HG02970 (cell line): ENCODE measurements at regions not wholly inside any gene's neighbourhood (a gene's known extent, or its start where the extent isn't known, plus 50 kb on each side); places are given as distances from the start of the nearest gene placed in this dataset.
A peak's percentile ranks its signal among the peaks of the same experiment; 100 is the strongest.
"Not testable (repeated sequence)": the region's sequence is repeated elsewhere in the genome, so short reads cannot be mapped to it uniquely, and the experiment has no call there.

Experiments used
- ATAC-seq: cut with Tn5 transposase; IDR thresholded peaks from one replicate; pipeline ENCODE4 v1.9.1; 2021; ENCODE audit warnings: mild to moderate bottlenecking, moderate library complexity, moderate number of reproducible peaks; ENCODE audit not compliant: unreplicated experiment, low FRiP score

DNA sequence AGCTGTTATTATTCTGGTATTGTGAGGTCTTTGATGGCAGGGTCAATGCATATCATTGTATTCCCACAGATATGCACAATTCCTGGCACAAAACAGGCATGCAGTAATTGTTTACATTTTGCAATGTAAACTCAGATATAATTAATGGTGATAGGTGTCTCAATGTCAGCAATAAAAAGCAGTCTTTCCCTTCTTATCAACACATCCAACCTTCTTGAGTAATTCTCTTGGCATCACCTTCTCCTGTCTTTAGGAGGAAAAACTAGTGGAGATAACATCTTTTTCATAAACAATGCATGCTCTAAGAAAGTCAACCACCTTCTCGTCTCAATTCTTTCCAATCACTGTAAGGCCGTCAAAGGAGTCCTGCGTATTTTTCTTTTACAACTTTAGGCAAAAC is 313.3 kb upstream of the GULP1 start:
- ATAC-seq: no peak

DNA sequence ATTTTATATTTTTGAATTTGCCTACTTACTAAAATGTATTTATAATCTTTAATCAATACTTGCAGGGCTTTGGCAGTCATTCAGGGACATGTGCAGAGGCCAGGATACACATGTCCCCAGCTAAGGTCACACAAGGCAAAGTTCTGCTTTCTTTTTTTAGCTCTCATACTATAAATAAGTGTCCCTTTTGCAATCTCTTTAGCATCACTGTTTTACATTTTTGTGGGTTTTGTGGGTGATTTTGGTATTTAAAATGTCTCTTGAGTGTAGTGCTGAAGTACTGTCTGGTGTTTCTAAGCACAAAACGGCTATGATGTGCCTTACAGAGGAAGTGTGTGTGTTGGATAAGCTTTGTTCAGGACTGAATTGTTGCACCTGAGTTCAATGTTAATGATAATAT is 309.0 kb upstream of the GULP1 start:
- peak; percentile 69 for ATAC-seq

DNA sequence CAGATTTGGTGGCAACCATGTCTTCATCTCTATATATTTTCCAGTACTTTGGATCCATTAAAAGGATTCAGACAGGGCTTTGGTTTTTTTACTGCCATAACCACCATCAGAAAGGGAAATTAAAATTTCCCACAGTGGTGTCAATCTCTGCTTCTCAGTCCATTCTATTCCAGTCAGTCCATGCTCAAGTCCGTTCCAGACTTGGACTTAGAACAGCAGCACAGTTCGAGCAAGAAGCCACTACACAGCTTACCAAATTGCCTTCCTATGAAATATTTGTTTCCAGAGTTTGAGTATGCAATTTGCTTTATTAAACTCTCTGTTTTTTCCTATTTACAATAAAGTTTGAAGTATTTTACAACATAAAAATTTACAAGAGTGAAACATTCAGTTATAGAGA is 306.5 kb upstream of the GULP1 start:
- no peak for ATAC-seq

DNA sequence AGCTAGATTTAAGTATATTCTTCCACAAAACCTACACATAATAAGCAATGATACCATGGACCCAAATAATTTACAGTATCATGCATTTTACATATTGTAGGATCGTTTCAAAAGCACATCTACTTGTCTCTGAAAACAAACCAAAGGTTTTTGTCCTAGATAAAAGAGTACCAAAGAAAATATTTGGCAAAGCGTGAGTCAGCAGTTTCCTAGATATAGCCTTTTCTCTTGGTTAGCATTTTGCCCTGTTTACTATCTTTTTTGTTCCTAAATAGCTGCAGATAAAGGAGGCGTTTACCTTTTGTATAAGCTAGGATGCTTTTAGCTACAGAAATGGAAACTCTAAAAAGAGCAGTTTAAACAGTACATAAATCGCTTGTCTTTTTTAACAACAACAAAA is 305.8 kb upstream of the GULP1 start:
- ATAC-seq: no peak

DNA sequence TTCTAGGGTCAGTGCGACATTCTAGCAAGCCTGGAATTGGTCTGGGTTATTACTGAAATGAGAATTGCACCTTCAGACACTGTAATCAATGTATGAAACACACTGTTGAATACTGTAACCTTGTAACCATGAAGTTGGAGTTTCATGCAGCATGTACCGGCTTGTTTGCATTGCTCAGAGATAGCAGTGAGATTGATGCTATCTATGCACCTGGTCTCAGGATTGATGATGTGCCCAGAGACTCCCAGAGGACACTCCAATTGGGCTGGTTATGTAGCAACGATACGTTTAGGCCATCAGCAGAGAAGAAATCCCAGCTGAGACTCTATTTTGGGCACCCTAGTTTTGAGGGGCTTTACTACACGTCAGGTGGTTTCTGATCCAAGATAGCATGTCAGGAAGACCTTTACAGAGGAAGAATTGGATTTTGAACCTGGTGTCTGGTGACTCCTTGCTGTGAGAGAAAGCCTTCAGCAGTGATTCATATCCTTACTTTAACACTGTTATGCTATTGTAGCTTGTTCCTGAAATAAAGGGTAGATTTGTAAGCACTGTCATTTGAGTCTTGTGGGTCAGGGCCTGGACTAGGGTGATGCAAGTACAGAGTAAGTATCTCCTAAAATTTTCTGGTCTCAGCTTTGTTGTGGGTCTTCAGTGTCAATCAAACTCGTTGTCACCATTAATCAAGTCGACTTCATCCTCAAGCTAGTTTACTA is 305.1 kb upstream of the GULP1 start:
- no peak for ATAC-seq

DNA sequence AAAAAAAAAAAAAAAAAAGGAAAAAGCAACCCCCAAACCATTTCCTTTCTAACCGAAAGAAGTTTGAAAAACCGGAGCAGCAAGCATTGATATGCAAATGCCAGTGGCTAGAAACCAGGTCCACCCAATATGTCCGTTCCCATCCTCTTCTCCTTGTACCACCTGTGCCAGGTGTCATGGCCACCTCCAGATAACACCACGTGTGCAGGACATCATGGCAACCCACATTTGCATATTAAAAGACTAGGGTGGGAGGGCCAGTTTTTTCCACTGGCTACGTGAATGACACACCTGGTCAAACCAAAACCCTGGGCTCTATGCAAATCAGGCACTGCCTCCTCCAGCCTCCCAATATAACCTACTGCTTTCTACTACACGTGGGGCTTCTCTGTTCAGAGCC is 303.3 kb upstream of the GULP1 start:
- no peak for ATAC-seq

DNA sequence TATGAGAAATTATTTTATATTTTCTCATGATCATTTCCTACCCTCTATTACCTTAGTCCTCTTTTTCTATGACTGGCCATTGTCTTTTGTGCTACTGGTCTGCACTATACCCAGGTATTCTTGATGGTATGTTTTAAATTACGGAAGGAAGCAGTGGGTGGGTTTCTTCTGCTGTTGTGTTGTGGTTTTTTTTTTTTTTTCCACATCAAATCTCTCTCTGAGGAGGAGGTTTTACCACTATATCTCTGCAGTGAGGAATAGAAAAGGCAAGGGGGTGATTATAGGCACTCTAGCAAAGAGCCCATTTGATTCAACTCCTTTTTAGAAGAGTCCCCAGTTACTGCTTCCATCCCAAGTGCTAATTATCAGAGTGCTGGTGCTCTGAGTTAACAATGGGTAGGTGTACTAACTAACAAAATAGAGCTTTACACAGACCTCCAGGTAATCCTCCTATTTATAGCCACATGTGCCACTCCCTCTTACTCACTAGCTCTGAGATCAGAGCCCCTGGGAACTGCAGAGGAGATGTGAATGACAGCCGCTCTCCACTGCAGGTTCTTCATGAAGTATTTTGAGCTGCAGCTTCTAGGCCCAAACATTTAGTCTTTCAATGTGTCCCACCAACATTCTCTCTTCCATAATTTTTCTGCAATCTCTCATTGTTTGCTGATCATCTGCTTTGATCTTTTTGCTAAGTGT is 301.6 kb upstream of the GULP1 start:
- no peak for ATAC-seq

DNA sequence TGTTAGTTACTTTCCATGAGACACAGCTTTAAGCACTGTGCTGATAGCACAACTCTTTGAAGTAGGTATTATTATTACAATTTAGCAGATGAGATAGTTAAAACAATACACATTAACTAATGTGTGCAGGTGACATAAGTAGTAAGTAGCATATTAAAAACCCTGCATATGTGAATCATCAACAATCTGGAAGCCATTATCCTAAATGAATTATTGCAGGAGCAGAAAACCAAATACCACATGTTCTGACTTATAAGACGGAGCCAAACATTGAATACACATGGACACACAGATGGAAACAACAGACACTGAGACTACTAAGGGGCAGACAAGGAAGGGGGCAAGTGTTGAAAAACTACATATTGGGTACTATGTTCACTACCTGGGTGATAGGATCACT is 300.3 kb upstream of the GULP1 start:
- no peak for ATAC-seq

DNA sequence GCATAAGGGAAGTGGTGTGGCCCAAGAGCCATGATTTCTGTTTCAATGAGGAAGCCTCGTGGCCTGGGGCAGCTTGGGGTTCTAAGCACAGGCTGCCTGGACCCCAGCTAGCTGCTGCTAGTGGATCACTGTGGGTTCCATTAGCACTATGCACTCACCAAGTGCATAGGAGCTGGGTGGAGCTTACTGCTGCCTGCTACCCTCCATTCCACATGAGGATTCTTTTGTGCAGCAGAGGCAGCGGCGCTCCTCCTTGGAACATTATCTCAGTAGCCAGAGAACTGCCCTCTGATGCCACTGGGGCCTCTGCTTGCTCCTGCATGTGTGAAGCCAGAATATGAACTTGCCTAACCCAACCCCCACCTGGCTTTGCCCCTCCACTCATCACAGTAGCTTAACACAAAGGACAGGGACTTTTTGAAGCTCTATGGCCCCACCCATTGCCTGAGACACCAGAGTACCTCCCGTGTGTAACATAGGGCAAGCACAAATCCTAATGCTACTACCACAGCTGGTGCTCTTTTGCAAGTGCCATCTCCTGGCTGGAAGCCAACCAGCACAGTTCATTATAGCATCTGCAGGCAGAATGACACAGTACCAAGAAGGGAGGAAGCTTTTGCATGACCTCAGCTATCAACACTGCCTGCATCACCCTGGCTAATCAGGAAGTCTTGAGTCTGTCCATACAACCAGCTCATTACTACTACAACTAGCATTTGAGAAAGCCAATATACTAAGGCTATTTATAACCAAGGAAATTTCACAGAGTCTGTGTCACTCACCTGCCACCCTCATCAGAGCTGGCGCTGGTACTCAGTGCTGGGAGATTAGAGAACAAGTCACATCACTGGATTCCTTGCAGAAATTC is 297.0 kb upstream of the GULP1 start:
- ATAC-seq: no peak

DNA sequence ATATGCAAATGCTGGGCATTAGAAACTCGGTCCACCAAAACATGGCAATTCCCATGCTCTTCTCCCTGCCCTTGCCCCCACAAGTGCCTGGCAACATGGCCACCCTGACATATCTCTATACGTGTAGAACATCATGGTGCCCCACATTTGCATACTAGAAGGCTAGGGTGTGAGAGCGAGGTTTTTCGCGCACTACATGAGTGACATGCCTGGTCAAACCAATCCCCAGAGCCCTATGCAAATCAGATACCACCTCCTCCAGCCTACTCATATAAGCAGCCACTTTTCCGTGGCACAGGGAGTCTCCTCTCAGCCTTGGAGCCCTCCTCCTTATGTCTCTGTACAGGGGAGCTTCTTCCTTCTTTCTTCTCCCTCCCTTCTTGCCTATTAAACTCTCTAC is 296.1 kb upstream of the GULP1 start:
- no peak for ATAC-seq

DNA sequence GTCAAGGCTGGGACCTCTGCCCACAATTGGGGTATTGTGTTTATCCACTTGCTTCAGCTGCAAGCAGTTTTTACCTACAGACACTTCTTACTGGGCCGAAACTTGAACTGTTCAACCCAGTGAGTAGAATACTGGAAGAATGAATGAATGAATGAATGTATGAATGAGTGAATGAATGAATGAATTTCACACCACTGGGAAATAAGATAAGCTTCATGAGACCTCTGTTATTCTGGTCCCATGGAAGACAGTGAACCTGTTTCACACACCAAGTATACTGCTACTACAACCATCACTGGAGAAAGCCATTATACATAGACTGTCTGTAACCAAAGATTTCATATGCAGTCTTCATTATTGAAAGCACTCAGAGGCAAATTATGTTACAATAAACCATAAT is 295.0 kb upstream of the GULP1 start:
- ATAC-seq: no peak

DNA sequence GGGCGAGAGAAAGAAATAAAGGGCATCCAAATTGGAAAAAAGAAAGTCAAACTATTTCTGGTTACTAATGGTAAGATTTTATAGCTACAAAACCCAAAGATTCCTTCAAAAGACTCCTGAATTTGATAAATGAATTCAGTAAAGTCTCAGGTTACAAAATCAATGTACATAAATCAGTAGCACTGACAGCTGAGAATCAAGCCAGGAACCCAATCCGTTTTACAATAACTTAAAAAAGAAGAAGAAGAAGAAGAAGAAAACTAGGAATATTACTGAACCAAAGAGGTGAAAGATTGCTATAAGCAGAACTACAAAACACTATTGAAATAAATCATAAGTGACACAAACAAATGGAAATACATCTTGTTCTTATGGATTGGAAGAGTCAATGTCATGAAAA is 291.5 kb upstream of the GULP1 start:
- ATAC-seq: no peak

DNA sequence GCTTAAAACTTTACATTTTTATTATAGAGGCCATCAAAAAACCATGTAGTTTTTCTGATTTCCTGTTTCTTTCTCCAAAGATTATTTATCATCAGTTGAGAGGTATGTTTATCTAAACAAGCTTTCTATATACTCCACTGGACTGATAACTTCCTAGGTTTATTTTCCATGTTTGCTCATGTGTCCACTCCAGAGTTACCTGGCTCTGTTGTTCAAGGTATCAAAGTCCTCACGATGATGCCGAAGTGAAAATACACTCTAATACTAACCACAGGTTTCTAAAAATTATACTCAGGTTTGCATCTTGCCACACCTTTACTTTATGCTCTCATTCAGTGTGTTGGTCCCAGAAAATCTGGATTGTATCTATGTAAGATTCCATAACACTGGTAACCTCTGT is 287.9 kb upstream of the GULP1 start:
- ATAC-seq: no peak

DNA sequence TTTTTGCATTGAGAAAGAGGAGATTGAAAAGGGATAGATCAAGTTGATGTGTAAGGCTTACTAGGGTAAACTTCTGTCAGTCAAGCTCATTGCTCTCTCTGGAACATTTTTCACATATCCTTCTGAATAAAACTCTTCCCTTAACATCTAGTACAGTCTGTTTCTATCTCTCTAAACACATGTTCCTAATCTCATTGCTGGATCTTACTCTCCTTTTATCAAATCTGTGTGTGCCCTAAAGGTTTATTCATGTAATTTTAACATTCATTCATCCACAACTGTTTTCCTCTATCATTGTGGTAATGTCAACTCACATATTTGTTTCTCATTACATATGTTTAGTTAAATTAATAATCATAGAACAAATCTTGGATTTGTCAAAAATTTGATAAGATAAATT is 277.9 kb upstream of the GULP1 start:
- ATAC-seq: no peak

DNA sequence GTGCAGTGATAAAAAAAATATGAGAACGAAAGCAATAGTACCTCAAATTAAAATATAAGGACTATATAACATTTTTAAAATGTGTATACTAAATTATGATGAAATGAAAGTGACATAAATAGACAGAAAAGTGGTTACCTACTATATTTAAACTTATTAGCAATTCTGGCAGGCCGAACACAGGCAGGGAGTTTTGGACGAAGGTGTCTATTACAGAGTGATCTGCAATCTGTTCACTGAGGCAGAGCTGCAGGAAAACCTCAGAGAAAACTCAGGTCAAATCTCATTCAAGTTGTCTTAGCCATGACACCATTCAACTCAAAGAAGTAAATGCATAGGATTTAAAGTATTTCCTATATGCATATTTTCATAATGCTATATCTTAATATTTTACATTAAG is 274.8 kb upstream of the GULP1 start:
- no peak for ATAC-seq

DNA sequence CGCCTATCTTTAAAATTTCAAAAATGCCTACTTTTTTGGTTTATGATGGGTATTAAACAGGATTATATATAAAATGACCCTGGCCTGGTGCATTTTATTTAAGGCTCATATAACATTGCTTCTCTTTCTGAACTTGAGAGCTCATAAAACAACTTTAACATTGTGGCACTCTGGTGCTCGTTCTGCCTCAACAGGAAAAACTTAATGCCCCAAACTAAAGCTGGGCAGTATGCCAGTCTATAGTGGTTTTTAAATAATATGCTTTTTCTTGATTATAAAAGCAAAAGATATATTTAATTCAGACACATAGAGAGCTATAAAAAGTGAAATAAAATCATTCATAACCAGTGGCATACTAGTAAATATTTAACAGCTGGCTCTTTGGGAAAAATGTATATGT is 269.3 kb upstream of the GULP1 start:
- ATAC-seq: no peak

DNA sequence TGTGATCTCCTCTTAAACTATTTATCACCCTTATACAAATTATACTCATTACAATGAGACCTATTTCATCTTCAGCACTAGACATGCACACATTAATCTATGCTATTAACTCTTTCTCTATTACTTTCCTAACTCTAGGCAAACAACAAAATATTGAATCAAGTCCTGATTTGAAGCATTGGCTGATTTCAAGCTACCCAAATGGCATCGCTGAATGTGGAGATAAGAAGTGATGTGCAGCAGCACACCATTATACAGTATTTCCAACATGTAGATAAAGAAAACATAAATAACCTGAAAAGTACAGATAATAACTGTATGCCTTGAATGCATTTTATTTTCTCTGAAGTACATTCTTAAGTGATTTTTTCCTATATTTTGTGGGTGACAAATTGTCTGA is 268.6 kb upstream of the GULP1 start:
- ATAC-seq: no peak

DNA sequence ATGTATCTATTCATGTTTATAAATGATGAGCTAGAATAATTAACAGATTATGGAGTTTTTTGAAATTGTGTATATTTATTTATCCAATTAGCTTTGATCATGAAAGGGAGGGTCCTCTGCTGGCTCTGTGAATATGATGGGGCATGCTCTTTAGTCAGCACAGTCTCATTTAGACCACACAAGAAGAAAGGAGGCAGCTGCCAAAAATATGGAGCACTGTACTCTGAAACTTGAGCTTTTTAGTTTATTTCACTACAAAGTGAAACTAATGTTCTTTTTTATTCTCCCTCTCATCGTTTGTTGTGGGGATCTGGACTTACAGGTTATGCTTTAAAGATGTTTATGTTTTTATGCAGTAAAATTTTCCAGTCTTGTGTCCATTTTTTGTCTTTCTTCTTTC is 266.9 kb upstream of the GULP1 start:
- ATAC-seq: no peak

DNA sequence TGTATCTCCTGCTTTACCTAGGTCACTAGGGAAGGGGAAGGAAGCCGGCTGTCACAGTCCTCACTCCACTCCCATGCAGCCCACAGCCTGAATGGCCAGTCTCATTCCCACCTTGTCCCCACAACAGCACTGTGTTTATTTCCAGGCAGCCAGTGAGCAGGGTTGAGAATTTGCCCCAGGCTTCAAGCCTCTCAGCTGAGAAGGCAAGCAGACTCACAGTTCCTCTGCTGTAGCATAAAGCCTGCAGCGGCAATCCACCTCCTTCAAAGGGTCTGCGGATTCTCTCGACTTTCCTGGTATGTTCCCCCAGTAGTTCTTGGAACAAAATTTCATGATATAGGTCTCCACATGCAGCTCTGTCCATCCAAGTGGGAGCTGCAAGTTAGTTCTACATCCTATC is 262.9 kb upstream of the GULP1 start:
- ATAC-seq: no peak

DNA sequence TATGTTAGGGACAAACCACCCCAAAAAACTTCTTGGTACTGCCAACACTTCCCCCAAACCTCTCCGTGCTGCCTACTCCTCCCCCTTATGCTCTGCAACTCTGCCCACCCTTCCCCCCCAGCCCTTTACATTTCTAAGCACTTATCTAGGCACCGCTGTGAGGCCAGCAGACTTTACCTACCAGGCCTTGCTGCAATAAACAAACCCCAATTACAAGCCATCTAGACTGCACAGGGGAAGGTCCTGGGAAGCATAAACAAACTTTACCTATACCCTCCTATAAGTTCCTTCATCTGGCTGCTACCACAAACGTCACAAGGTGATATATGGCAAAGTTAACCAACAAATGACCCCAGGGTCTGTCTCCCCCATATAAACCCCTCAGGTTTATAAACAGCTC is 259.4 kb upstream of the GULP1 start:
- no peak for ATAC-seq

DNA sequence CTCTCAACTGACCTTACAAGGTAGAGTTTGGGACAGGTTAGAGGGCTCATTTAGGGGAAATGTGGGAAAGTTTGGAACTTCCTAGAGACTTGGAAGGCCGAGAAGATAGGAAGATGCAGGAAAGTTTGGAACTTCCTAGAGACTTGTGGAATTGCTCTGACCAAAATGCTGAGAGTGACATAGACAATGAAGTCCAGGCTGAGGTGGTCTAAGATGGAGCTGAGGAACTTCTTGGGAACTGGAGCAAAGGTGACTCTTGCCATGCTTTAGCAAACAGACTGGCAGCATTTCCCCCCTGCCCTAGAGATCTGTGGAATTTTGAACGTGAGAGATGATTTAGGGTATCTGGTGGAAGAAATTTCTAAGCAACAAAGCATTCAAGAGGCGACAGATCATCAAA is 258.9 kb upstream of the GULP1 start:
- ATAC-seq: no peak

DNA sequence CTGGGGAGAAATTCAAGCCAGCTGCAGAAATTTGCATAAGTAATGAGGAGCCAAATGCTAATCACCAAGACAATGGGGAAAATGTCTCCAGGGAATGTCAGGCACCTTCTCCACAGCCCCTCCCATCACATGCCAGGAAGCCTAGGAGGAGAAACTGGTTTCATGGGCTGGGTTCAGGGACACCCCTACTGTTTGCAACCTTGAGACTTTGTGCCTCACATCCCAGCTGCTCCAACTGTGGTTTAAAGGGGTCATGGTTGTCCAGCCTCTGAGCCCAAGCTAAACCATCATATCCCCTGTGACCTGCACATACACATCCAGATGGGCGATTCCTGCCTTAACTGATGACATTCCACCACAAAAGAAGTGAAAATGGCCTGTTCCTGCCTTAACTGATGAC is 258.4 kb upstream of the GULP1 start:
- ATAC-seq: not testable (repeated sequence)
